Neural progenitor cell (in vitro differentiated cells): ENCODE measurements at regions not wholly inside any gene's neighbourhood (a gene's known extent, or its start where the extent isn't known, plus 50 kb on each side); places are given as distances from the start of the nearest gene placed in this dataset.
A peak's percentile ranks its signal among the peaks of the same experiment; 100 is the strongest.

Experiments
- DNase-seq: peaks from one replicate; pipeline ENCODE4 v3.0.0-alpha.2; 2016; ENCODE audit warnings: low spot score
- H2AFZ ChIP-seq: fragments of 200-600 bp; sonication (generic); replicated peaks from 2 replicates; pipeline ENCODE4 v1.6.1; 2016; ENCODE audit warnings: antibody characterized with exemption
- H3F3A ChIP-seq: fragments of 200-600 bp; sonication (generic); 2 replicates; pipeline ENCODE4 v1.6.1; 2016; ENCODE audit warnings: antibody characterized with exemption, low read depth
- H3K27ac ChIP-seq: fragments of 200-600 bp; sonication (generic); 2 replicates; pipeline ENCODE4 v1.5.1; 2016; ENCODE audit warnings: mild to moderate bottlenecking
- H3K27me3 ChIP-seq: fragments of 200-600 bp; sonication (generic); 2 replicates; pipeline ENCODE4 v1.6.1; 2016; ENCODE audit warnings: mild to moderate bottlenecking, moderate library complexity
- H3K36me3 ChIP-seq: fragments of 200-600 bp; sonication (generic); 2 replicates; pipeline ENCODE4 v1.5.1; 2016
- H3K4me1 ChIP-seq: fragments of 200-600 bp; sonication (generic); 2 replicates; pipeline ENCODE4 v1.6.1; 2016; ENCODE audit warnings: mixed run types
- H3K4me2 ChIP-seq: fragments of 200-600 bp; sonication (generic); 2 replicates; pipeline ENCODE4 v1.6.1; 2016
- H3K4me3 ChIP-seq: fragments of 200-600 bp; sonication (generic); 2 replicates; pipeline ENCODE4 v1.5.1; 2016
- H3K79me2 ChIP-seq: fragments of 200-600 bp; sonication (generic); 2 replicates; pipeline ENCODE4 v1.6.1; 2016; ENCODE audit warnings: low read depth
- H3K9ac ChIP-seq: fragments of 200-600 bp; sonication (generic); 2 replicates; pipeline ENCODE4 v1.6.1; 2016
- H3K9me3 ChIP-seq: fragments of 200-600 bp; sonication (generic); 2 replicates; pipeline ENCODE4 v1.5.1; 2016; ENCODE audit warnings: low read depth
- H4K20me1 ChIP-seq: fragments of 200-600 bp; sonication (generic); 2 replicates; pipeline ENCODE4 v1.6.1; 2016; ENCODE audit warnings: low read depth
- H3K27ac Mint-ChIP-seq: 3 replicates; pipeline ENCODE4 v1.8.0; 2021; ENCODE audit warnings: mixed read lengths
- H3K27me3 Mint-ChIP-seq: 2 replicates; pipeline ENCODE4 v1.8.0; 2022; ENCODE audit warnings: low read depth, mild to moderate bottlenecking, inconsistent platforms, moderate library complexity, mixed read lengths; ENCODE audit not compliant: insufficient read depth
- H3K36me3 Mint-ChIP-seq: 3 replicates; pipeline ENCODE4 v1.8.0; 2021; ENCODE audit warnings: mixed read lengths
- H3K4me1 Mint-ChIP-seq: 3 replicates; pipeline ENCODE4 v1.8.0; 2021; ENCODE audit warnings: mixed read lengths
- H3K4me3 Mint-ChIP-seq: 3 replicates; pipeline ENCODE4 v1.8.0; 2021; ENCODE audit warnings: mild to moderate bottlenecking, moderate library complexity, mixed read lengths
- H3K9me3 Mint-ChIP-seq: 3 replicates; pipeline ENCODE4 v1.8.0; 2020; ENCODE audit warnings: mixed read lengths
- CTCF ChIP-seq: fragments of 200-600 bp; sonication (generic); IDR thresholded peaks from 2 replicates; pipeline ENCODE4 v1.5.1; 2017; ENCODE audit warnings: antibody characterized with exemption, mild to moderate bottlenecking
- EZH2 ChIP-seq: fragments of 200-600 bp; sonication (generic); IDR thresholded peaks from 2 replicates; pipeline ENCODE4 v1.6.1; 2017; ENCODE audit warnings: antibody characterized with exemption, mild to moderate bottlenecking, moderate library complexity
- EZH2phosphoT487 ChIP-seq: fragments of 200-600 bp; sonication (generic); IDR thresholded peaks from 2 replicates; pipeline ENCODE4 v1.6.1; 2017; ENCODE audit warnings: antibody characterized with exemption

GRCh38 chr4:54942721-54943120 is 182.7 kb downstream of the KDR start:
- H4K20me1 ChIP-seq = no peaks in the 10 kb centered on the region
- Mint-ChIP-seq H3K4me3 (no peak overlapping the region), H3K27ac (no peak overlapping the region), H3K4me1 (peaks cover 18% of the 10 kb centered on the region), H3K36me3 (no peaks in the 10 kb centered on the region), H3K9me3 (no peaks in the 10 kb centered on the region), H3K27me3 (peaks cover 2% of the 10 kb centered on the region)
- peak overlapping the region; percentile 34 for H2AFZ ChIP-seq
- H3K4me2 ChIP-seq = no peak overlapping the region
- no peak overlapping the region for H3K27ac ChIP-seq
- H3K9me3 ChIP-seq = no peaks in the 10 kb centered on the region
- no peaks in the 10 kb centered on the region for H3K79me2 ChIP-seq
- no peaks in the 10 kb centered on the region for H3F3A ChIP-seq
- no peaks in the 10 kb centered on the region for H3K27me3 ChIP-seq
- no peak overlapping the region for H3K4me3 ChIP-seq
- no peak for DNase-seq
- H3K4me1 ChIP-seq = no peaks in the 10 kb centered on the region
- H3K9ac ChIP-seq = no peak overlapping the region
- no peak for TF ChIP-seq EZH2
- H3K36me3 ChIP-seq = no peaks in the 10 kb centered on the region

GRCh38 chr4:54941994-54942552 is 183.3 kb downstream of the KDR start:
- Histone ChIP-seq H3K9me3 (no peaks in the 10 kb centered on the region), H3K27me3 (no peaks in the 10 kb centered on the region), H3F3A (no peaks in the 10 kb centered on the region), H2AFZ (peak overlapping the region; percentile 20), H3K4me3 (no peak overlapping the region), H3K36me3 (no peaks in the 10 kb centered on the region), H3K27ac (no peak overlapping the region), H3K4me2 (no peak overlapping the region), H3K79me2 (no peaks in the 10 kb centered on the region), H4K20me1 (no peaks in the 10 kb centered on the region), H3K9ac (no peak overlapping the region), H3K4me1 (no peaks in the 10 kb centered on the region)
- no peaks in the 10 kb centered on the region for H3K9me3 Mint-ChIP-seq
- H3K4me3 Mint-ChIP-seq = no peak overlapping the region
- no peak for TF ChIP-seq EZH2
- TF ChIP-seq EZH2phosphoT487 = no peak
- no peak for TF ChIP-seq CTCF
- H3K27ac Mint-ChIP-seq = no peak overlapping the region
- H3K36me3 Mint-ChIP-seq = no peaks in the 10 kb centered on the region
- H3K27me3 Mint-ChIP-seq = peaks cover 2% of the 10 kb centered on the region
- H3K4me1 Mint-ChIP-seq = peaks cover 23% of the 10 kb centered on the region
- peak; percentile 33 for DNase-seq

- Mint-ChIP-seq H3K4me1 (peaks cover 23% of the 10 kb centered on the region), H3K9me3 (no peaks in the 10 kb centered on the region), H3K4me3 (no peak overlapping the region), H3K27ac (no peak overlapping the region), H3K36me3 (no peaks in the 10 kb centered on the region), H3K27me3 (peaks cover 2% of the 10 kb centered on the region)
- no peaks in the 10 kb centered on the region for H3K4me1 ChIP-seq
- H2AFZ ChIP-seq = no peak overlapping the region
- no peaks in the 10 kb centered on the region for H3K27me3 ChIP-seq
- H3K36me3 ChIP-seq = no peaks in the 10 kb centered on the region
- no peaks in the 10 kb centered on the region for H4K20me1 ChIP-seq
- TF ChIP-seq EZH2 (no peak), EZH2phosphoT487 (no peak), CTCF (no peak)
- no peak overlapping the region for H3K27ac ChIP-seq
- H3F3A ChIP-seq = no peaks in the 10 kb centered on the region
- H3K4me2 ChIP-seq = no peak overlapping the region
- no peak for DNase-seq
- no peak overlapping the region for H3K4me3 ChIP-seq
- no peak overlapping the region for H3K9ac ChIP-seq
- H3K9me3 ChIP-seq = no peaks in the 10 kb centered on the region
- no peaks in the 10 kb centered on the region for H3K79me2 ChIP-seq
Measured at GRCh38 chr4:54940996-54941865, 184.2 kb downstream of the KDR start.

GRCh38 chr4:54937501-54937900 is 187.9 kb downstream of the KDR start:
- H4K20me1 ChIP-seq = no peaks in the 10 kb centered on the region

More at GRCh38 chr4:54937501-54937900, 187.9 kb downstream of the KDR start:
- Histone ChIP-seq H3K27ac (no peak overlapping the region), H3K9me3 (no peaks in the 10 kb centered on the region), H3K27me3 (no peaks in the 10 kb centered on the region), H3K4me1 (peaks cover 7% of the 10 kb centered on the region), H3K4me3 (no peak overlapping the region), H3K79me2 (no peaks in the 10 kb centered on the region), H2AFZ (no peak overlapping the region), H3K9ac (no peak overlapping the region), H3K36me3 (no peaks in the 10 kb centered on the region), H3K4me2 (no peak overlapping the region), H3F3A (no peaks in the 10 kb centered on the region)
- Mint-ChIP-seq H3K4me3 (no peak overlapping the region), H3K27me3 (no peaks in the 10 kb centered on the region), H3K4me1 (peaks cover 16% of the 10 kb centered on the region), H3K9me3 (no peaks in the 10 kb centered on the region), H3K36me3 (no peaks in the 10 kb centered on the region), H3K27ac (no peak overlapping the region)
- DNase-seq = no peak
- no peak for TF ChIP-seq CTCF
- no peak for TF ChIP-seq EZH2phosphoT487
- TF ChIP-seq EZH2 = no peak
